HepG2 (cell line): ENCODE measurements at regions not wholly inside any gene's neighbourhood (a gene's known extent, or its start where the extent isn't known, plus 50 kb on each side); places are given as distances from the start of the nearest gene placed in this dataset.
A peak's percentile ranks its signal among the peaks of the same experiment; 100 is the strongest.

Experiments used
- ATAC-seq: fragments of 200-7000 bp; cut with Tn5 transposase; 3 replicates; pipeline ENCODE4 v1.9.1; 2020; ENCODE audit warnings: mild to moderate bottlenecking, moderate library complexity
- BruUV-seq: library from RNA; stranded (reverse); fragments of 400-500 nt; replicated peaks from 2 replicates; lab custom pipeline; 2021; lab: Mats Ljungman, UMichigan
- CTCF ChIA-PET: fragments of 300-600 bp; formaldehyde crosslinking; extraction: SDS; loops from one replicate; lab custom pipeline; 2021; ENCODE audit warnings: low total read pairs, inconsistent platforms, low intra/inter-chr PET ratio; lab: Yijun Ruan, JAX
- POLR2A ChIA-PET: fragments of 350-600 bp; sonication (Branson Sonifier 250); formaldehyde crosslinking; loops from one replicate; lab custom pipeline; 2020; ENCODE audit warnings: antibody characterized with exemption, inconsistent platforms; lab: Yijun Ruan, JAX
- DNase-seq: peaks from one replicate; pipeline ENCODE4 v3.0.0-alpha.2; 2015; ENCODE audit warnings: low spot score
- FAIRE-seq: peaks from 3 replicates; lab custom pipeline; 2011; peaks lifted over from hg19 to GRCh38; lab: Jason Lieb, UNC
- H2AFZ ChIP-seq: one replicate; pipeline ENCODE4 v1.6.1; 2011; ENCODE audit warnings: low read length, inconsistent platforms
- H3K27ac ChIP-seq: fragments of 300-600 bp; 3 replicates; pipeline ENCODE4 v1.8.0; 2011; ENCODE audit warnings: mixed run types, mild to moderate bottlenecking, mixed read lengths, low read length, inconsistent platforms; ENCODE audit not compliant: insufficient read depth; ENCODE audit errors: extremely low read length
- H3K27me3 ChIP-seq, 2 experiments: fragments of 200-600 bp in 1 of 2; 2 replicates in 1 of 2; 3 replicates in 1 of 2; pipeline versions ENCODE4 v1.6.0 to v1.8.0; 2011; ENCODE audit warnings: low read length in 2 of 2, mild to moderate bottlenecking in 2 of 2, moderate library complexity in 2 of 2, inconsistent platforms in 1 of 2; ENCODE audit not compliant: insufficient read depth in 2 of 2, control insufficient read depth in 1 of 2
- H3K36me3 ChIP-seq, 2 experiments: fragments of 200-600 bp in 1 of 2; replicated peaks in 1 of 2; 2 replicates in 1 of 2; 3 replicates in 1 of 2; pipeline versions ENCODE4 v1.5.1 to v1.8.0; 2011; ENCODE audit warnings: low read length in 2 of 2, inconsistent platforms in 1 of 2; ENCODE audit not compliant: insufficient read depth in 2 of 2, control insufficient read depth in 1 of 2
- H3K4me1 ChIP-seq: 2 replicates; pipeline ENCODE4 v1.5.1; 2012; ENCODE audit warnings: low read length, inconsistent platforms; ENCODE audit not compliant: insufficient read depth
- H3K4me2 ChIP-seq: 2 replicates; pipeline ENCODE4 v1.6.0; 2011; ENCODE audit warnings: low read depth, low read length, inconsistent platforms
- H3K4me3 ChIP-seq, 3 experiments: fragments of 200-600 bp in 1 of 3; sonication (generic), shearing (Covaris generic) in 1 of 3; replicated peaks in 1 of 3; 2 replicates each; pipeline ENCODE4 v1.5.1; 2011 to 2016; ENCODE audit warnings: low read length in 3 of 3, inconsistent platforms in 2 of 3, low read depth in 2 of 3, mild to moderate bottlenecking in 2 of 3, control low read depth in 1 of 3, mixed read lengths in 1 of 3; ENCODE audit not compliant: insufficient read depth in 1 of 3
- H3K79me2 ChIP-seq: one replicate; pipeline ENCODE4 v1.6.1; 2011; ENCODE audit warnings: low read length, inconsistent platforms; ENCODE audit not compliant: insufficient read depth
- H3K9ac ChIP-seq: 2 replicates; pipeline ENCODE4 v1.6.0; 2011; ENCODE audit warnings: mild to moderate bottlenecking, low read depth, low read length, inconsistent platforms; ENCODE audit not compliant: insufficient read depth
- H3K9me3 ChIP-seq: 2 replicates; pipeline ENCODE4 v1.5.1; 2012; ENCODE audit warnings: mild to moderate bottlenecking, low read length
- H4K20me1 ChIP-seq: 2 replicates; pipeline ENCODE4 v1.6.0; 2011; ENCODE audit warnings: inconsistent platforms, mild to moderate bottlenecking, low read length, moderate library complexity; ENCODE audit not compliant: insufficient read depth
- CBX2 ChIP-seq, 2 experiments: fragments of 200-600 bp in 1 of 2; sonication (generic); formaldehyde crosslinking in 1 of 2; IDR thresholded peaks; 2 replicates each; pipeline versions ENCODE4 v1.7.0 to v1.8.1; 2018 to 2022; ENCODE audit warnings: low read depth in 2 of 2, low read length in 1 of 2, mild to moderate bottlenecking in 1 of 2, missing genetic modification reagents in 1 of 2
- GATAD1 ChIP-seq: IDR thresholded peaks from 2 replicates; pipeline ENCODE4 v1.6.1; 2016; ENCODE audit warnings: missing genetic modification reagents, missing compliant biosample characterization
- GATAD2A ChIP-seq: IDR thresholded peaks from 2 replicates; pipeline ENCODE4 v1.6.1; 2016
- SP140L ChIP-seq: sonication (generic); formaldehyde crosslinking; IDR thresholded peaks from 2 replicates; pipeline ENCODE4 v1.4.0; 2020; ENCODE audit warnings: missing genetic modification reagents, borderline replicate concordance
- YEATS2 ChIP-seq: sonication (generic); formaldehyde crosslinking; IDR thresholded peaks from 2 replicates; pipeline ENCODE4 v1.4.0; 2020; ENCODE audit warnings: missing genetic modification reagents, borderline replicate concordance
- ZNF33A ChIP-seq: sonication (generic); formaldehyde crosslinking; IDR thresholded peaks from 2 replicates; pipeline ENCODE4 v1.5.1; 2020; ENCODE audit warnings: missing genetic modification reagents, mild to moderate bottlenecking, moderate library complexity, borderline replicate concordance
- ZNF543 ChIP-seq: sonication (generic); formaldehyde crosslinking; IDR thresholded peaks from 2 replicates; pipeline ENCODE4 v1.4.0; 2020; ENCODE audit warnings: mild to moderate bottlenecking, missing genetic modification reagents
- ZNF674 ChIP-seq: sonication (generic); formaldehyde crosslinking; IDR thresholded peaks from 2 replicates; pipeline ENCODE4 v1.5.0; 2020; ENCODE audit warnings: low read depth, mild to moderate bottlenecking, missing genetic modification reagents
- WGBS: methylation state at CpG from one replicate; pipeline ENCODE4 v1.1.6; 2017; ENCODE audit warnings: low lambda C conversion rate; 5-methylcytosine and 5-hydroxymethylcytosine counted together
- in situ Hi-C: cut with HindIII; loops from 2 replicates; pipeline ENCODE4 v1.10.0; 2017; ENCODE audit warnings: low pct_unique_long_range_greater_than_20kb; ENCODE audit not compliant: extremely low pct_ligation_motif_present
- intact Hi-C: fragments of 100-400 bp; cut with micrococcal nuclease; formaldehyde crosslinking; loops from one replicate; pipeline ENCODE4 v1.10.0; 2022; ENCODE audit not compliant: unreplicated experiment
- TF ChIP-seq, protein P1 (sequence below): sonication (generic); formaldehyde crosslinking; IDR thresholded peaks from 2 replicates; pipeline ENCODE4 v1.9.0; 2021; ENCODE audit warnings: mild to moderate bottlenecking, missing genetic modification reagents
- TF ChIP-seq, protein P2 (sequence below): sonication (generic); formaldehyde crosslinking; IDR thresholded peaks from 2 replicates; pipeline ENCODE4 v1.4.0; 2020; ENCODE audit warnings: low read depth, missing genetic modification reagents
- TF ChIP-seq, protein P3 (sequence below): sonication (generic); formaldehyde crosslinking; IDR thresholded peaks from 2 replicates; pipeline ENCODE4 v1.8.0; 2022; ENCODE audit warnings: low read depth, missing genetic modification reagents
- TF ChIP-seq, protein P4 (sequence below): sonication (generic); formaldehyde crosslinking; IDR thresholded peaks from 2 replicates; pipeline ENCODE4 v1.8.0; 2022; ENCODE audit warnings: mild to moderate bottlenecking, missing genetic modification reagents, moderate library complexity

DNA sequence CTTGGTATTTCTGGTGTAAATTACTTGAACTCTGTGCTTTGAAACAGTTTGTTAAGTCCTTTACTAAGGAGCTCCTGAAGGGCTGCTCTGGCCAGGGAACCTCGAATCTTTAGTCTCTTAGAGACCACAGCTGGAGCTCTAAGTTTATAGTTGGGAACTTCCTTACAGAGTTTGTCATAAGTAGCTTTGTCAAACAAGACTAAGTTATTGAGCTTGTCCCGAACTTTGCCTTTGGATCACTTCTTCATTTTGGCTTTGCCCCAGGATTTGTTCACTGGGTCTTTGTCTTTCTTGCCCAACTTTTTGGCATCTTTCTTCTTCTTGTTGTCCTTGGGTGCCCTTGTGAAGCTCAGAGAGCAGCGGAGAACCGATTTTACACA is 64.8 kb downstream of the FAM50B start:
- H3K27me3 ChIP-seq, result no peaks in the 10 kb centered on the region
- H3K9me3 ChIP-seq, result peaks cover 19% of the 10 kb centered on the region
- ATAC-seq (no peak), DNase-seq (peak; percentile 39), FAIRE-seq (no peak)
- H3K4me3 ChIP-seq, result no peak overlapping the region
- in situ Hi-C loops, result no loop called here
- H3K27ac ChIP-seq, result peak overlapping the region; percentile 94
- POLR2A ChIA-PET, result interaction anchor here (0.7 to 4.5 kb wide), 36 partner anchors 8 to 558 kb away, joined by 3 to 49 read pairs (median 10); partner anchors contain the start of genes FAM50B, PXDC1 and SLC22A23
- H3K4me1 ChIP-seq, result peaks cover 70% of the 10 kb centered on the region
- no peak overlapping the region for H2AFZ ChIP-seq
- H3K4me2 ChIP-seq, result peak overlapping the region; percentile 18; the same call in 1 of the 2 replicates
- intact Hi-C loops, result loop anchor here (1.0 kb wide), 2 partner anchors 19 to 74 kb away; no protein-coding TSS in a partner anchor
- WGBS, result 55% methylated on average over 4 of the region's 4 CpGs
- H3K36me3 ChIP-seq, result no peaks in the 10 kb centered on the region
- CTCF ChIA-PET, result interaction anchor here (1.2 kb wide), 2 partner anchors 20 to 165 kb away, joined by 3 to 4 read pairs; no protein-coding TSS in a partner anchor
- H3K79me2 ChIP-seq, result peaks cover 13% of the 10 kb centered on the region
- no TSS peak for BruUV-seq
- H4K20me1 ChIP-seq, result no peaks in the 10 kb centered on the region
- H3K9ac ChIP-seq, result peak overlapping the region; percentile 50
- TF ChIP-seq, protein P1, sequence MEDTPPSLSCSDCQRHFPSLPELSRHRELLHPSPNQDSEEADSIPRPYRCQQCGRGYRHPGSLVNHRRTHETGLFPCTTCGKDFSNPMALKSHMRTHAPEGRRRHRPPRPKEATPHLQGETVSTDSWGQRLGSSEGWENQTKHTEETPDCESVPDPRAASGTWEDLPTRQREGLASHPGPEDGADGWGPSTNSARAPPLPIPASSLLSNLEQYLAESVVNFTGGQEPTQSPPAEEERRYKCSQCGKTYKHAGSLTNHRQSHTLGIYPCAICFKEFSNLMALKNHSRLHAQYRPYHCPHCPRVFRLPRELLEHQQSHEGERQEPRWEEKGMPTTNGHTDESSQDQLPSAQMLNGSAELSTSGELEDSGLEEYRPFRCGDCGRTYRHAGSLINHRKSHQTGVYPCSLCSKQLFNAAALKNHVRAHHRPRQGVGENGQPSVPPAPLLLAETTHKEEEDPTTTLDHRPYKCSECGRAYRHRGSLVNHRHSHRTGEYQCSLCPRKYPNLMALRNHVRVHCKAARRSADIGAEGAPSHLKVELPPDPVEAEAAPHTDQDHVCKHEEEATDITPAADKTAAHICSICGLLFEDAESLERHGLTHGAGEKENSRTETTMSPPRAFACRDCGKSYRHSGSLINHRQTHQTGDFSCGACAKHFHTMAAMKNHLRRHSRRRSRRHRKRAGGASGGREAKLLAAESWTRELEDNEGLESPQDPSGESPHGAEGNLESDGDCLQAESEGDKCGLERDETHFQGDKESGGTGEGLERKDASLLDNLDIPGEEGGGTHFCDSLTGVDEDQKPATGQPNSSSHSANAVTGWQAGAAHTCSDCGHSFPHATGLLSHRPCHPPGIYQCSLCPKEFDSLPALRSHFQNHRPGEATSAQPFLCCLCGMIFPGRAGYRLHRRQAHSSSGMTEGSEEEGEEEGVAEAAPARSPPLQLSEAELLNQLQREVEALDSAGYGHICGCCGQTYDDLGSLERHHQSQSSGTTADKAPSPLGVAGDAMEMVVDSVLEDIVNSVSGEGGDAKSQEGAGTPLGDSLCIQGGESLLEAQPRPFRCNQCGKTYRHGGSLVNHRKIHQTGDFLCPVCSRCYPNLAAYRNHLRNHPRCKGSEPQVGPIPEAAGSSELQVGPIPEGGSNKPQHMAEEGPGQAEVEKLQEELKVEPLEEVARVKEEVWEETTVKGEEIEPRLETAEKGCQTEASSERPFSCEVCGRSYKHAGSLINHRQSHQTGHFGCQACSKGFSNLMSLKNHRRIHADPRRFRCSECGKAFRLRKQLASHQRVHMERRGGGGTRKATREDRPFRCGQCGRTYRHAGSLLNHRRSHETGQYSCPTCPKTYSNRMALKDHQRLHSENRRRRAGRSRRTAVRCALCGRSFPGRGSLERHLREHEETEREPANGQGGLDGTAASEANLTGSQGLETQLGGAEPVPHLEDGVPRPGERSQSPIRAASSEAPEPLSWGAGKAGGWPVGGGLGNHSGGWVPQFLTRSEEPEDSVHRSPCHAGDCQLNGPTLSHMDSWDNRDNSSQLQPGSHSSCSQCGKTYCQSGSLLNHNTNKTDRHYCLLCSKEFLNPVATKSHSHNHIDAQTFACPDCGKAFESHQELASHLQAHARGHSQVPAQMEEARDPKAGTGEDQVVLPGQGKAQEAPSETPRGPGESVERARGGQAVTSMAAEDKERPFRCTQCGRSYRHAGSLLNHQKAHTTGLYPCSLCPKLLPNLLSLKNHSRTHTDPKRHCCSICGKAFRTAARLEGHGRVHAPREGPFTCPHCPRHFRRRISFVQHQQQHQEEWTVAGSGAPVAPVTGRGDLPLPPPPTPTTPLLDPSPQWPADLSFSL (CRISPR knock-in tag), result no peak
- TF ChIP-seq ZNF543 (CRISPR knock-in tag) (no peak), GATAD2A (CRISPR knock-in tag) (no peak), GATAD1 (CRISPR knock-in tag) (no peak), ZNF33A (CRISPR knock-in tag) (no peak), SP140L (CRISPR knock-in tag) (no peak), ZNF674 (CRISPR knock-in tag) (no peak), YEATS2 (CRISPR knock-in tag) (no peak), CBX2 (IDR thresholded peaks at IDR 0.05; ENCODE audit: low read depth, low read length) (no peak), CBX2 (CRISPR knock-in tag; IDR thresholded peaks at IDR 0.05; ENCODE audit: low read depth) (no peak)
- TF ChIP-seq, protein P2, sequence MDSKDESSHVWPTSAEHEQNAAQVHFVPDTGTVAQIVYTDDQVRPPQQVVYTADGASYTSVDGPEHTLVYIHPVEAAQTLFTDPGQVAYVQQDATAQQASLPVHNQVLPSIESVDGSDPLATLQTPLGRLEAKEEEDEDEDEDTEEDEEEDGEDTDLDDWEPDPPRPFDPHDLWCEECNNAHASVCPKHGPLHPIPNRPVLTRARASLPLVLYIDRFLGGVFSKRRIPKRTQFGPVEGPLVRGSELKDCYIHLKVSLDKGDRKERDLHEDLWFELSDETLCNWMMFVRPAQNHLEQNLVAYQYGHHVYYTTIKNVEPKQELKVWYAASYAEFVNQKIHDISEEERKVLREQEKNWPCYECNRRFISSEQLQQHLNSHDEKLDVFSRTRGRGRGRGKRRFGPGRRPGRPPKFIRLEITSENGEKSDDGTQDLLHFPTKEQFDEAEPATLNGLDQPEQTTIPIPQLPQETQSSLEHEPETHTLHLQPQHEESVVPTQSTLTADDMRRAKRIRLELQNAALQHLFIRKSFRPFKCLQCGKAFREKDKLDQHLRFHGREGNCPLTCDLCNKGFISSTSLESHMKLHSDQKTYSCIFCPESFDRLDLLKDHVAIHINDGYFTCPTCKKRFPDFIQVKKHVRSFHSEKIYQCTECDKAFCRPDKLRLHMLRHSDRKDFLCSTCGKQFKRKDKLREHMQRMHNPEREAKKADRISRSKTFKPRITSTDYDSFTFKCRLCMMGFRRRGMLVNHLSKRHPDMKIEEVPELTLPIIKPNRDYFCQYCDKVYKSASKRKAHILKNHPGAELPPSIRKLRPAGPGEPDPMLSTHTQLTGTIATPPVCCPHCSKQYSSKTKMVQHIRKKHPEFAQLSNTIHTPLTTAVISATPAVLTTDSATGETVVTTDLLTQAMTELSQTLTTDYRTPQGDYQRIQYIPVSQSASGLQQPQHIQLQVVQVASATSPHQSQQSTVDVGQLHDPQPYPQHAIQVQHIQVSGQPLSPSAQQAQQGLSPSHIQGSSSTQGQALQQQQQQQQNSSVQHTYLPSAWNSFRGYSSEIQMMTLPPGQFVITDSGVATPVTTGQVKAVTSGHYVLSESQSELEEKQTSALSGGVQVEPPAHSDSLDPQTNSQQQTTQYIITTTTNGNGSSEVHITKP, result no peak
- TF ChIP-seq, protein P3, sequence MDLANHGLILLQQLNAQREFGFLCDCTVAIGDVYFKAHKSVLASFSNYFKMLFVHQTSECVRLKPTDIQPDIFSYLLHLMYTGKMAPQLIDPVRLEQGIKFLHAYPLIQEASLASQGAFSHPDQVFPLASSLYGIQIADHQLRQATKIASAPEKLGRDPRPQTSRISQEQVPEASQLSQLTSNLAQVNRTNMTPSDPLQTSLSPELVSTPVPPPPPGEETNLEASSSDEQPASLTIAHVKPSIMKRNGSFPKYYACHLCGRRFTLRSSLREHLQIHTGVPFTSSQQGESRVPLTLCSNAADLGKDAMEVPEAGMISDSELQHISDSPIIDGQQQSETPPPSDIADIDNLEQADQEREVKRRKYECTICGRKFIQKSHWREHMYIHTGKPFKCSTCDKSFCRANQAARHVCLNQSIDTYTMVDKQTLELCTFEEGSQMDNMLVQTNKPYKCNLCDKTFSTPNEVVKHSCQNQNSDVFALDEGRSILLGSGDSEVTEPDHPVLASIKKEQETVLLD (CRISPR knock-in tag), result no peak
- TF ChIP-seq, protein P4, sequence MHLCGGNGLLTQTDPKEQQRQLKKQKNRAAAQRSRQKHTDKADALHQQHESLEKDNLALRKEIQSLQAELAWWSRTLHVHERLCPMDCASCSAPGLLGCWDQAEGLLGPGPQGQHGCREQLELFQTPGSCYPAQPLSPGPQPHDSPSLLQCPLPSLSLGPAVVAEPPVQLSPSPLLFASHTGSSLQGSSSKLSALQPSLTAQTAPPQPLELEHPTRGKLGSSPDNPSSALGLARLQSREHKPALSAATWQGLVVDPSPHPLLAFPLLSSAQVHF (CRISPR knock-in tag), result no peak
